Esophagus mucosa (tissue), 1 donor: ENCODE measurements at regions not wholly inside any gene's neighbourhood (a gene's known extent, or its start where the extent isn't known, plus 50 kb on each side); places are given as distances from the start of the nearest gene placed in this dataset.

Experiments
- ATAC-seq: fragments of 200-7000 bp; cut with Tn5 transposase; one replicate; pipeline ENCODE4 v1.9.1; 2020
- donor health status: DM: yes; HTN: yes; CAD: no.

DNA sequence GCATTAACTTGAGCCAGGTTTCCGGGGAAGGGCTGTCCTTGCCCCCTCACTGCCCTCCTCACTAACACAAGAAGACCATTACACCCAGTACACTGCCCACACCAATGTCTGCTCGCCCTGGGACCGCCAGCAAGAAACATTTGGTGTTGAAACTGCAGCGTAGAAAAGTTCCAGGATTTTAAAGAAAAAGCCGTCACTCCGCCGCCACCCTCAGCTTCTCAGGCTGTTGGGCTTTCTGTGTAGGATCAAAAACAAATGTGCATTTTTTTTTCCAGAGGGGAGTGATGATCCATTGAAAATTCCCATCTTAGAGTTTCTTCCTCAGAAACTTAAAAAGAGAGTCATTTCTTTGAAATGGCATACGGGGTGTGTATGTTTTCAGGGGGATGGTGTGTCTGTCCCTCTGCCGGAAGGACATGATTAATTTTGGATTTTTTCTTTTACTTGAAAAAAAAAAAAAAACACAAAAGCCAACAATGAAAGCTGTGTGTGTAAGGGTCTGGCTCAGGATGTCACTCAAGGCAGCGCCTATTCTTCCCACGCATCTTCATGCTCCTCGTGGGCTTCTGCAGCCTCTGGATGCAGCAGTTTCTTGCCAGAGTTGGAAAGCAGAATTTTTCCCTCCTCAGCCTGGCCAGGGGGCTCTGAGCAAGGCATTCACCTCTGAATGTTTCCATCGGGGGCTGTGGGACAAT, 184.9 kb downstream of the GLI2 start:
- no peak for ATAC-seq

DNA sequence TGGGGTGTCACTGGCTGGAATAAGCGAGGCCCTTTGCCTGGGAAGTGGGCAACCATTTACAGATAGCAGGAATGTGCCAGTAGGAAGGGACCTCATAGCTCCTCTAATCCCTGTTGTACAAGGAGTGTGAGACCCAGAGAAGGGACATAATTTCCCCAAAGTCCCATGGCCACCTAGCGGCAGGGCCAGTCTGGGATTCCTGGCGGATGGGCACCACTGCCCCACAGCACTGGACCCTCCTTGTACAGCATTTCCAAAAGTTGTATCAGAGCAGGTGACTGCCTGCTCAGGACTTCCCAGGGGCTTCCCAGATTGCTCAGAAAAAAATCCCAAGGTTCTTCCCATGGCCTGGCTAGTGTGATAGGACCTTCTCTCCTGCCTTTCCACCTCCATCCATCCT, 185.8 kb downstream of the GLI2 start:
- no peak for ATAC-seq

DNA sequence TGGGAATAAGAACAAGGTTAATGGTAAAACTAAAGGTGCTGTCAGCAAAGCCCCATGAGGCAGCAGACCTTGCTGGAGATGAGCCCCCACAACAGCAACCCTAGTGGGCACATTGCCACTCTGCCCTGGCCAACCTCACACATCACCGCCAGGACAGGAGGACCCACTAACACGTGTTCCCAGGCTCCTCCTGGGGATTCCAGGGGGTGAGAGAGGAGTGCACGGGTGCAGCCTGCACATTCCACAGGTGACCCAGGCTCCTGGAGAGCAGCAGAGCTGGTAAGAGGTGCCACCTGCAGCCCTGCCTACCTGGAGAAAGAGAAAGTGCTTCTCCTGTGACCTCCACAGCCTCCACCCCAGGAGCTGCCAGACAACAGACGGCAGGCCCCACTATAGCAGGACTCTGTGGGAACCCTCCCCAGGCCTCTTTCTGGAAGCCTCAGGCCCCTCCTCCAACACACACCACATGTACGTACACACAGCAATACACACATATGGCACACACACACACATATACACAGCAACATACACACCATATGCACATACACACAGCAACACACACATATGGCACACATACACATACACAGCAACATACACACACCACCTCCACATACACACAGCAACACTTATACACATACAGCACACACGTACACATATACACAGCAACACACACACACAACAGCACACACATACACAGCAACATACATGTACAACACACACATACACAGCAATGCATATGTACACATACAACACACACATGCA, 187.1 kb downstream of the GLI2 start:
- ATAC-seq, result no peak

DNA sequence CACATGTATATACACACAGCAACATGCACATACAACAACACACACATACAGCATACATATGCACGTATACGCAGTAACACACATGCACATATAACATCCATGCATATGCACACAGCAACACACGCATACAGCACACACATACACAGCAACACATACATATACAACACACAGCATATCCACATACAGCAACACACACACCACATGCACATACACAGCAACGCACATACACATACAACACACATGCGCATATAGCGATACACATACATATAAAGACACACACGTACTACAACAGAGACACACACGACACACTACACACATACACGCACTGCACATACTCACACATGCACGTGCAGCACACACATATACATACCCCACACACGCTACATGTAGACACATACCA, 187.8 kb downstream of the GLI2 start:
- no peak for ATAC-seq

DNA sequence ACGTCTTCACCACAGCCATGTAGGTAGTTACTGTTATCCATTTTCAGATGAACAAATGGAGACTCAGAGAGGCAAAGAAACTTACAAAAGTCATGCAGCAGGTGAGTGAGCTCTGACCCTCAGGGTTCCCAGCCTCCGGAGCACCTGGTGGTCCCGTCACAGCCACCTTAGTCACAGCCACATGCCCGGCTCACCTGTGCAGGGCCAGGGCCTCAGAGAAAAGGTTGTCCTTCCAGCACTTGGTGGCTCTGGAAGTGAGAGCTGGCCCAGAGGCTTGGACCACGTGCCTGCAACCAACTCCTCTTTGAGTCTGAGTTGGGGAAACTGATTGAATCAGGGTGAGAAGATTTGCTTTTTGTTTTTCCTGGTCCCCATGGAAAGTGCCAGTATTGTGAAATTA, 189.3 kb downstream of the GLI2 start:
- no peak for ATAC-seq

DNA sequence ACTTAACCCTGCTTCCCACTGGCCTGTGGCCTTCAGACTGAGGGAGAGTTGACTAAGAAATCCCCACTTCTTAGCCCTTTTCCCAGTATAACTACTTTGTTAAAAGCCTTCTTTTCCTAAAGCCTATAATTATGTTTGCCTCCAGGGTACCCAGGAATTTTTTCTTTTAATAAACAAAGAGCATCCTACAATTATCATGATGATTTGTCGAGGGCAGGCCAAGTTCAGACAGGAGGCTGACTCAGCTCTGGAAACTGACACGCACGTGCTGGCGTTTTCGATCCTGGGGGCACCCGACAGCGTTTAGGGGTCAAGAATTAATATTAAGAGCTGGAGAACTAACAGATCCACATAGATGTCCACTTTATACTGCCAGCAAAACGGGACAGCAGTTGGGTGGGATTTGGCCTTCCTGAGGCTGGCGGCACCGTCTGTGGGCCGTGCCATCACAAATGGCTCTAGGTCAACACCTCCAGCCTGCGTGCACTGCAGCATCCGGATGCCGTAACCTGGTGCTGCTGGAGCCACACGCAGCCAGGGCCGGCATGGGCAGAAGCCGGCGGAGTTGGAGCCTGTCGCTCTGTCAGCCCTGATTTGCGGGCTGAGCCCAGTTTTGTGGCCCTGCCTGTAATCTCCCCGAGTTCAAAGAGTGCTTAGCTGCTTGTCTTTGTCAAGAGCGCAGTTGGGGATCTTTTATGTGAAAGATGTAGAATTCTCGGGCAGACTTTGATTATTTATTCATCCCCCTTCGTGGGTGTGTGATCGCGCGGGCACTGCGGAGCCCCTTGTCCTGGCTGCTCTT, 191.0 kb downstream of the GLI2 start:
- peak; percentile 50 for ATAC-seq

DNA sequence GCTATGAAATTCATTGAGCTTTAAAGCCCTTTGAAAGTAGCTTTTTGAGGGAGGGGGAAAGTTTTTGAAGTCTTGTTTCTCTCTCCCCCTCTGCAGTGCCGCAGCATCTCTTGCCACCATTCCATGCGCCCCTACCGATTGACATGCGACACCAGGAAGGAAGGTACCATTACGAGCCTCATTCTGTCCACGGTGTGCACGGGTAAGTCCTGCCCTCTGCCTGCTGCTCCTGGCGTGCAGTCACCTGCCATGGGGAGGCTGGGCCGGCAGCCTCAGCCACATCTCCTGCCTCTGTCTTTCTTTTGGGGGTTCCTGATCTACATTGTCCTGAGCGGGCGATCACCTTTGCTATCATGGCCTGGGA, 191.6 kb downstream of the GLI2 start:
- peak; percentile 49 for ATAC-seq

DNA sequence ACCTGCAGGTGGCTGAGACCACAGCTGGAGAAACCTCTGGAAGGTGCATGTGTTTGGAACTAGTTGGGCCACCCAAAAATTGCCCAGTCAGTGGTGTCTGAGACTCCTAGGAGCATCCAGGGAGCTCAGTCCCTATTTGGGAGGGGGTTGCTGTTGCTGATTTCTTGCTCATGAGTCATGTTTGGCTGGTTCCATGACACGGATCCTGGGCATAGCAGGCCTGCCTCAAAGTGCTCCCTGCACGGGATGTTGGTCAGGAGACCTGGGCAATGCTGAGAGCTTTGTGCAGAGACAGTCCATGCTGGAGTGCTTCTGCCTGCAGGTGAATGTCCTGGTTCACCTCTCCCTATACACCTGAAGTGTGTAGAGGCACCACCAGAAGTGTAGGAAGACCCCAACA, 194.2 kb downstream of the GLI2 start:
- no peak for ATAC-seq

DNA sequence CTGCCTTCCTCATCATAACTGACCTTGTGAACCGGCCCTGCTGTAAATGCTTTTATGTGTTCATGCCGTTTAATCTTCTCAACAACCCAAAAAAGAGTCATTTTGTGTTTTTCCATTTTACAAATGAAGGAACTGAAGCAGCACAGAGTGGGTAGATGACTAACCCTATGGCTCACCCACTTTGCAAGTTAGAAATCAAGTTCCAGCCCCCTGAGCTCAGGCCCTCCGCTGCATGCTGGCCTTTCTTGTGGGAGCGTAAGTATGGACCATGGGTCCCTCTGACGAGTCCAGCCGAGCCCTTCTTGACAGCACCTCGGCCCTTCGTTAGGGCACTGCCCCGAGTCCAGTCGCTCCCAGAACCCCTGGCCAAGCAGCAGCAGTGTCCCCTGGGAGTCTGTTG, 194.6 kb downstream of the GLI2 start:
- ATAC-seq, result no peak

DNA sequence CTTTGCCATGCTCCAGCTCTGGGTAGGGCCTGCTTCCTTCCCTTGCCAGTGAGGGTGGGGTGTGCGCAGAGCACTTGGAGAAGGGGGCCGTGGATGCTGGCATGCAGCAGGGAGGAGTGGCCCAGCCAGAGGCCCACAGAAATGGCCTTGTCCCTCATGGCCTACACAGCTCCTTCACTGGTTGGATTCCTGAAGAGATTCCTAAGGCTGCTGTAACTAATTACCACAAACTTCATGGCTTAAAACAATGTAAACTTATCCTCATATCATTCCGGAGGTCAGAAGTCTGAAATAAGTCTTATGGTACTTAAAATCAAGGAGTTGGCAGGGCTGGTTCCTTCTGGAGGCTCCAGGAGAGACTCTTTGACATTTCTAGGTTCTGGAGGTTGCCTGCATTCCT, 195.2 kb downstream of the GLI2 start:
- no peak for ATAC-seq

DNA sequence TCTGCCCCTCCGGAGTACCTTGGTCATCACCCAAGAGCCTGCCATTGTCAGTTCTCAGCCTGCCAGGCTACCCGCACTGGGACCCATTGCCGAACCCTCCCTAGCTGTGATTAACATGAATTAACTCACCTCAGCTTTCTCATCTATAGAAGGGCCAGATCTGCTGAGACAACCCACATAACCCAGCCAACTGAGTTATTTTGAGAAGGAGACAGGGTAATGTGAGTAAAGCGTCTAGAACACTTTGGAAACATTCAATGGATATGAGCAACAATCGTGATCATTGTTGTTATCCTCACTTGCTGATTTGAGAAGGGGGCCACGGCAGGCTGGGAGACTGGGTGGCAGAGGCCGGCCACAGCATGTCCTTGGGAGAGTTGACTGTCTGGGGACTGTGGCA, 196.8 kb downstream of the GLI2 start:
- ATAC-seq, result no peak

DNA sequence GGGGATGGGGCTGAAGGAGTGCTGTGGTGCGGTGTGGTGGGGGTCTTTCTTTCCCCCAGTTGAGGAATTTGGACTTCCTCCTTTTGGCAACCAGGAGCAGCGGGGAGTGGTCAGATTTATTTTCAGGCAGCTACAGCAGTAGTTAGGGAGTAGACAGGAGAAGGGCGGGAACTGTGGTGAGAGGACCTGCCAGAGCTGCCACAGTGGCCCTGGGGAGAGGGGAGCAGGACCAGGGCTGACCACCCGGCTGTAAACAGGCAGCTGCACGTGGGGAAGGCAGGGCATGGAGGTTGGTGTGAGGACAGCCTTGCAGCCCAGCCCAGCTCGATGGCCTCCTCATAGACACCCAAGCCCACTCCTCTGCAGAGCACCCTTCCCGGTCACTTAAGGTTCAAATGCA, 197.2 kb downstream of the GLI2 start:
- ATAC-seq, result no peak

DNA sequence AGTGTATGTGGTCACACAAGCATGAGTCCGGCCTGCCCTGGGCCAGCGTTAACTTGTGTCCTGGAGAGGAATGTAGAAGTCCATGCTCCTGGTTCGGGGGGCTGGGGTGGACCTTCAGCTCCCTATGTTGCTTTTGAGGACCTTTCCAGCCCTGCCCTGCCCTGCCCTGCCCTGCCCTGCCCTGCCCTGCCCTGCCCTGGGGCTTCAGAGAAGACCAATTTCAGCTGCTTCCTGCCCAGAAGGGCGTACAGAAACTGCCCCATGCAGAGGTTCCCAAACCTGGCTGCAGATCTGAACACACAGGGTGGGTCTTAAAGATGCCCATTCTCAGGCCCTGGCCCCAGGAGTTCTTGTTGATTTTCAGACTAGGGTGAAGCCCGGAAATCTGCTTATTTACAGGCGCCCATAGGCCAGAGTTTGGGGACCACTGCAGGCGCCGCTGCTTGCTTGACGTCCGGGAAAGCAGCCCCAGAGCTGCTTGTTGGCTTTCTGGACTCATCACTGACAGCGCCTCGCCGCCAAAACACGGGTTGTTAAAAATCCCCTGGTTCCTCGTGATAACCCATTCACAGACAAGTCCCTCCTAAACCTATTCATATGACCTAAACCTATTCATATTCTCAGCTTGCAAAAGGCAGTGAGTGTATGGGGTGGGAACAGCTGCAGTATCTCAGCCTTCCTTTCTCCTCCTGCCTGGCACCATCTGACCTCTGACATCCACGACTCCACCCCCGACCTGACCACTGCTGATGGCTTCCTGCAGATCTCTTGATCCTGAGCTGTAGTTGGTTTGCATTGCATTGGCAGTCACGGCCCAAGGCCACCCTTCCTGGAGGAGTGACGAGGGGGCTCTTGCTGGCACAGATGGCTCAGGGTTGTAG, 198.3 kb downstream of the GLI2 start:
- peak; percentile 54 for ATAC-seq

DNA sequence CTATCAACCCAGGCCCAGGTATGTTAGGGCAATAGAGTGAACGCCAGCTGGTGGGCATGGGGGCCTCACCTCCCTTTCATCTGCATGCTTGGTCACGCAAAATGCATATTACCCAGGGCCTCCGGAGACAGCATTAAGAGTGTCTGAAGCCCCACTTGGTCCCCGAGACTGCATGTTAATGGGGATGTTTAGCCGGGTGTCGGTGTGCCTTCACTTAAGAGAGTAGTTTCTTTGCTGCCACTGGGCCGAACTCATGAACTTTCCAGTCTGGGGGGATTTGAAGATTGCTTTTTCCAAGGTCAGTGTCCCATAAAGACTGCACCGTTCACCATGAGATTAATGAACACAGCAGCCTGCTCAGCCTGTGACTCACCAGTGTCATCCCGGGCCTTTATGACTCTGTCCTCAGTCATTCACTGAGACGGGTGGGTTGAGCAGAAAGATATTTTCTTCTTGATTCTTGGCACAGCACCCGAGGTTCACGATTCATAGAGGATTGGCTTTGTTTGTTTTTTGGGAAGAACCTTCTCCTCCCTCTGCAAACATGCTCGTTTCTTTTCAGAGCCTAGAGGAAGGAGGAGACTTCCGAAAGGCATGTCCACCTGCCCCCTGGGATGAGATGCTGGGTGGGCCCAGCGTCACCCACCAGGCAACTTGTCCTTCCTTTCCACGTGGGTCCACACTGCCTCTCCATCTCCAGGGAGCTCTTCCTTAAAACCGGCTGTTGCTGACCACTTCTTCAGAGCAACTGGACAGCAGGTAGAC, 199.1 kb downstream of the GLI2 start:
- ATAC-seq, result peak; percentile 90

DNA sequence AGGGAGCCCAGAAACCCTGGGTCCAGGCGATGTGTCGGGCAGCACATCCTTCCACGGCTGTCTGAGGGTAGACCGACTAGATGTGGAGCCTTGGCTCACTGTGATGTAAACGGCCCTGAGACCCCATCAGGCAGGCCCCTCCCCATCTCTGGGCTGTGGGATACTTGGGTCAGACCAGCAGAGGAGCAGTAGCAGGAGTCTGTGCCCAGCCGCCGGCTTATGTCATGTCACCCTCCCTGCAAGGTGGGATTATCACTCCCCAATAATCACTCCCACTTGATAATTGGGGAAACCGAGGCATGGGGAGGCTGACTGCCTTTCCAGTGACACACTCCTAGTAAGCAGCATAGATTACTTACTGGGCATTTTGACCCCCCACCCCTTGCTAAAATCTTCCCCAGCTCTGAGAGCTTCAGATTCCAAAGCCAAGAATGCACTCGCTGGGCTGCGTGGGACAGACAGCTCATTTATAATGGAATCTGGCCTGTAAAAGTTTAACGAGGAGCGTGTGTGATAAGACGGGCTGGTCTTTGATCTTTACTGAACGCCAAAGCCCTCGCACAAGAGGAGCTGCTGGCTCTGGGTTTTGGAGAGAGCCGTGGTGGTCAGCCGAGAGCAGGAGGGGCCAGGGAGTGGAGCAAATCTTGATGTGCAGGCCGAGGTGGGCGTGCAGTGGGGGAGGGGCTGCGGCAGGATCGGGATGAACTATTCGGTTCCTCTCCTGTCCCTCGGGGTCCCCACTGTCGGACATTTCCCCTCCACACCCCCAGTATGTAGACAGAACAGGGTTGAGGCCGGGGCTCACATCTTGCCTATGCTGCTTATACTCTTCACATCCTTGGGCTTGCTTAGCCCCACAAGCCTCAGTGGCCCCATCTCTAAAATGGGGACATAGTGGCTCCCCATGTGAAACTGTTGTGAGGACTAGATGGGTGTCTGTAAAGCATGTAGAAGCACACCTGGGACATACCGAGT, 200.0 kb downstream of the GLI2 start:
- no peak for ATAC-seq

DNA sequence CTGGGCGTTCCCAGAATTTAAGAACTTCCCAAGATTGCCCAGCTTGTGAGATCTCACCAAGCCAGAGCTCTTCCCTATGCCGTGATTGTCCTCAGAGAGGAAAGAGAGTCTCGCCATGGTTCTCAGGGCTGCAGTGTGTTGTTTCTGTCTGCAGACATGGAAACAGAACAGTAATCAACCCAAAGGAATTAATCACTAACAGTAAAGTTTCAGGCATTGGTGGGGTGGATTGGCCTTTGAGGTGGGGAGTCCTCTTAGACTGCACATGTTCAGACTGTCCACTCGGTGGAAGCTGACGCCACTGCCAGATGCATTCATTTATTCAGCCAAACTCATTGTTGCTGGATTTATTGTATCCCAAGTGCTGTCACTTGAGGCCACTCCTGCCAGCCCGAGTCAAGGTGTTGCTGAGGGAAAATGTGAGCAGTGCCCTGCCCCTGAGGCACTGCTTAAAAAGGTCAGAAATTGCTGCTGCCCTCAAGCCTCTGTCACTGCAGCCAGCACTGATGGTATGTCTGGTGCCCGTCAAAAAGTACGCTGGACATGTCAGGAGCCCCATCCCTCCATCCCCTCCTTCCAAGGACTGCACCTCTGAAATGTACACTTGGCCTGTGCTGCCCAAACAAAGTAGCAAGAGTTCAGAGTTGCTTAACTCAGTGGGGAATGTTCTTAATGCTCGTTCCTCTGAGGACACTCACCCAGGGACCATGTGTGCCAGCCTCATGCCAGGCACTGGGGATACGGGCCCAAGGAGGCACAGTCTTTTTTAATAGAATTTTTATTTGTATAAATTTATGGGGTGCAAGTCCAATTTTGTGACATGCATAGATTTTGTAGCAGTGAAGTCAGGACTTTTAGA, 201.0 kb downstream of the GLI2 start:
- ATAC-seq, result no peak

DNA sequence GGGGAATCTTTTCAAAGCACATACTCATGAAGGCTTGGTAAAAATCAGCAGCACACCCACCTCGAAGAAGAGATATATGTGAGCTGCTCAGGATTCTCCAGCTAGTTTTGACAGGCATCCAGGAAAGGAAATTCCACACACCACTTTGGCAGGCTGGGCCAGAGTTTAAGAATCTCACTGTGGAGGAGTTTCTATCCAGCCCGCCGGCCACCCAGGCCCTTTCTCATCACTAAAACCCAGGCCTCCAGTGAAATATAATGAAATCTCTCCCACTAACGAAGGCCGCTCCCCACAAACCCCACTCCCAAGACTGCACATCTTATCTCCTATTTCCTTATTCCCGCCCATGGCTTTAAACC, 202.0 kb downstream of the GLI2 start:
- ATAC-seq, result no peak

DNA sequence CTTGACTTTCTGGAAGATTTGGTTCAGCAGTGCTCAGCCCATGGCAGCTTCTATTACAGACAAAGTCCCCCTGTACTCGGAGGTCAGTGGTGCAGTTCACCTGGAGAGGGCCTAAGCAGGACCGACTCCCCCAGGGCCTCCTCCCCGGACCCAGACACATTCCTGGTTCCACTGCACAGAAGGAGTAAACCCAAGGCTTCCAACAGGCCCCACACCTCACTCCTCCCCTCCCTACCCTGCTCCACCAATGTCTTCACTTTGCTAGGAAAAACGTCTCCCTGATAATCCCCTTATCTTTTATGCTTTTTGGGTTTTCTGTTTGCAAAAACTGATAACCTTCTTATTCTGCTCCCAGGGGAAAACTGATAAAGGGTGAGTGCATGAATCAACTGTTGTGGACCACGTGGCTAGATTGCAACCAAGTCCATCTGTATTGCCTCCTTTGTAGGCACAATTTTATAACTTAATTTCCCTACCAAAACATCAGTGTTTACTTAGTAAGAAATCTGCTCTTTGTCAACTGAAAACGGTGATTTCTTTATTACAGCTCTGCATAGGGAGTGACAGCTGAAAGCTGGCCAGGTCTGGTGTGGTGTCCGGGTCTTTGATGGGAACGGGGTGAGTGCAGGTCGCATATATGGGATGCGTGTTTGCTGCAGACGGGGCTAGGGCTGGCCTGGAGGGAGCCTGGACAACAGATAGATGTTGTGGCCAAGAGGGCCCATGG, 202.5 kb downstream of the GLI2 start:
- no peak for ATAC-seq
